ENCODE measurements at regions not wholly inside any gene's neighbourhood (a gene's known extent, or its start where the extent isn't known, plus 50 kb on each side); places are given as distances from the start of the nearest gene placed in this dataset.

DNA sequence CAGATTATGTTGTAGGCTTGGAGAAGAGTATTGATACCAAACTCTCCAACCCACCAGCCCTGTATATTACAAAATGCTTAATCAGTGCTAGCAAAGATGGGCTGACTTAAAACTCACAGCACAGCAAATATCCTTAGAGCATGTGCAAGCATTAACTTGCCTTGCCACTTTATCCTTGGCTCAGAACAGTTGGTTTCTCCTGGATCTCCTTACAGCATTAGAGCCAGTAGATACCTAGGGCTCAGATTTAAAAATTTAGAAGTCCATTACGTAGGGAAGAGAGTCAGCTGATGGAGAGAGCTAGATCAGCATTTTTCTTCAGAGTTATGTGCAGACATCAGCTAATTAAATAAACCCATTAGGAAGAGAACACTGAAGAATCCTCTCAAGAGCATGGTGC is 198.5 kb upstream of the ZBED5 start:
- Mint-ChIP-seq H3K27ac (ENCODE audit: unreplicated experiment) (no peak overlapping the region), H3K4me3 (ENCODE audit: unreplicated experiment) (no peak overlapping the region), H3K9me3 (ENCODE audit: unreplicated experiment) (peaks cover 9% of the 10 kb centered on the region), H3K4me1 (ENCODE audit: low read depth, unreplicated experiment) (no peaks in the 10 kb centered on the region), H3K27me3 (ENCODE audit: low read depth, unreplicated experiment) (peaks cover 3% of the 10 kb centered on the region), H3K36me3 (ENCODE audit: low read depth, unreplicated experiment) (no peaks in the 10 kb centered on the region)
- H3K9me3 ChIP-seq (ENCODE audit: insufficient read depth, low read depth, low read length): peaks cover 6% of the 10 kb centered on the region
- TF ChIP-seq, protein P1, sequence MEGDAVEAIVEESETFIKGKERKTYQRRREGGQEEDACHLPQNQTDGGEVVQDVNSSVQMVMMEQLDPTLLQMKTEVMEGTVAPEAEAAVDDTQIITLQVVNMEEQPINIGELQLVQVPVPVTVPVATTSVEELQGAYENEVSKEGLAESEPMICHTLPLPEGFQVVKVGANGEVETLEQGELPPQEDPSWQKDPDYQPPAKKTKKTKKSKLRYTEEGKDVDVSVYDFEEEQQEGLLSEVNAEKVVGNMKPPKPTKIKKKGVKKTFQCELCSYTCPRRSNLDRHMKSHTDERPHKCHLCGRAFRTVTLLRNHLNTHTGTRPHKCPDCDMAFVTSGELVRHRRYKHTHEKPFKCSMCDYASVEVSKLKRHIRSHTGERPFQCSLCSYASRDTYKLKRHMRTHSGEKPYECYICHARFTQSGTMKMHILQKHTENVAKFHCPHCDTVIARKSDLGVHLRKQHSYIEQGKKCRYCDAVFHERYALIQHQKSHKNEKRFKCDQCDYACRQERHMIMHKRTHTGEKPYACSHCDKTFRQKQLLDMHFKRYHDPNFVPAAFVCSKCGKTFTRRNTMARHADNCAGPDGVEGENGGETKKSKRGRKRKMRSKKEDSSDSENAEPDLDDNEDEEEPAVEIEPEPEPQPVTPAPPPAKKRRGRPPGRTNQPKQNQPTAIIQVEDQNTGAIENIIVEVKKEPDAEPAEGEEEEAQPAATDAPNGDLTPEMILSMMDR (IDR thresholded peaks at IDR 0.05; ENCODE audit: insufficient read depth, low read depth, low read length): no peak
- TF ChIP-seq EZH2 (IDR thresholded peaks at IDR 0.05; ENCODE audit: insufficient read depth, low read length): no peak
- no peaks in the 10 kb centered on the region for H3K79me2 ChIP-seq (ENCODE audit: insufficient read depth, low read length)
- H3K36me3 ChIP-seq (ENCODE audit: insufficient read depth, low read length): no peaks in the 10 kb centered on the region
- H3K9ac ChIP-seq (ENCODE audit: low read length): no peak overlapping the region
- no peaks in the 10 kb centered on the region for H4K20me1 ChIP-seq (ENCODE audit: insufficient read depth, low read length)
- no peak overlapping the region for H3K27ac ChIP-seq (ENCODE audit: low read depth, low read length)
- FAIRE-seq (no peak), DNase-seq (ENCODE audit: low read depth) (no peak)
- H2AFZ ChIP-seq (ENCODE audit: low read depth, low read length): no peak overlapping the region
- H3K4me1 ChIP-seq (ENCODE audit: insufficient read depth, low read length): no peaks in the 10 kb centered on the region
- H3K27me3 ChIP-seq (ENCODE audit: insufficient read depth, low read length): peaks cover 3% of the 10 kb centered on the region
- no peak overlapping the region for H3K4me3 ChIP-seq (ENCODE audit: insufficient read depth, low read depth, low read length)
- H3K4me2 ChIP-seq (ENCODE audit: low read length): no peak overlapping the region

DNA sequence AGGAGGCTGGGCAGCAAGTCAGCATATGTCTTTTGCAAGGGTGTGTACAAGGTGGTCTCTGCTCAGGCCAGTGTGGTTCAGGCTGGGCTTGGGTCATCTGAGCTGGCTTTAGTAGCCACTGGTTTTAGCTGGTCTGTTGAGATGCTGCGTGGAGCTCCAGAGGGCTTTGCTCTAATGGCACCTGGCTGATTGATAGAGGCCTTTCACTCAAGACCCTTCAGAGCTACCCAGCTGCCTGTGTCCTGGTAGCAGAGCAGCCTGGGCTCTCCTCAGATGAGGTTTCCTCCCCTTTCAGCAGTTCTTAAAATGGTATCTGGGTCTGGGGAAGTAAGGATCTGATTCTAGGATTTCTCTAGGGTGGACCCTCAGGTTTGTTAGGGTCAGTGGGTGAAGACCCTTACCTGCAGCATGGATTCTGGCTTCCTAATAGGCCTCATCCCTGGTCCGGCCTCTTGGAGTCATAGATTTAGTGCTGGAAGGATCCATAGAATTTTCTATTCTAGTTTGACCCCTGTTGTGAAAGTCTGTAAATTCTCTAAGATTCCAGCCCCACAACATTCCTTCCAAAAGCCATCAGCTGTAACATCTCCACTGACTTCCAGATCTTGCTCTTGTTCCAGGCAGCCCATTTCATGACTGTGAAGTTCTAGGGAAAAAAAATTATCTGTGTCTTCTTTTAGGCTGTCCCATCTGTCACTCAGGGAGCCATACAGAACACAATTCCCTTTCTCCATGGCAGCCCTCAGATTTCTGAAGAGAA is 190.2 kb upstream of the ZBED5 start:
- Histone ChIP-seq H3K9ac (ENCODE audit: low read length) (no peak overlapping the region), H3K4me2 (ENCODE audit: low read length) (no peak overlapping the region), H4K20me1 (ENCODE audit: insufficient read depth, low read length) (no peaks in the 10 kb centered on the region), H3K27ac (ENCODE audit: low read depth, low read length) (no peak overlapping the region), H3K4me1 (ENCODE audit: insufficient read depth, low read length) (no peaks in the 10 kb centered on the region), H3K27me3 (ENCODE audit: insufficient read depth, low read length) (no peaks in the 10 kb centered on the region), H3K9me3 (ENCODE audit: insufficient read depth, low read depth, low read length) (no peaks in the 10 kb centered on the region), H3K79me2 (ENCODE audit: insufficient read depth, low read length) (no peaks in the 10 kb centered on the region), H3K4me3 (ENCODE audit: insufficient read depth, low read depth, low read length) (no peak overlapping the region), H3K36me3 (ENCODE audit: insufficient read depth, low read length) (no peaks in the 10 kb centered on the region), H2AFZ (ENCODE audit: low read depth, low read length) (no peak overlapping the region)
- TF ChIP-seq EZH2 (IDR thresholded peaks at IDR 0.05; ENCODE audit: insufficient read depth, low read length): no peak
- TF ChIP-seq, protein P1 (IDR thresholded peaks at IDR 0.05; ENCODE audit: insufficient read depth, low read depth, low read length): no peak
- Mint-ChIP-seq H3K27me3 (ENCODE audit: low read depth, unreplicated experiment) (peaks cover 15% of the 10 kb centered on the region), H3K4me1 (ENCODE audit: low read depth, unreplicated experiment) (peaks cover 1% of the 10 kb centered on the region), H3K36me3 (ENCODE audit: low read depth, unreplicated experiment) (no peaks in the 10 kb centered on the region), H3K9me3 (ENCODE audit: unreplicated experiment) (peaks cover 4% of the 10 kb centered on the region), H3K4me3 (ENCODE audit: unreplicated experiment) (no peak overlapping the region), H3K27ac (ENCODE audit: unreplicated experiment) (no peak overlapping the region)
- FAIRE-seq: no peak
- no peak for DNase-seq (ENCODE audit: low read depth)

DNA sequence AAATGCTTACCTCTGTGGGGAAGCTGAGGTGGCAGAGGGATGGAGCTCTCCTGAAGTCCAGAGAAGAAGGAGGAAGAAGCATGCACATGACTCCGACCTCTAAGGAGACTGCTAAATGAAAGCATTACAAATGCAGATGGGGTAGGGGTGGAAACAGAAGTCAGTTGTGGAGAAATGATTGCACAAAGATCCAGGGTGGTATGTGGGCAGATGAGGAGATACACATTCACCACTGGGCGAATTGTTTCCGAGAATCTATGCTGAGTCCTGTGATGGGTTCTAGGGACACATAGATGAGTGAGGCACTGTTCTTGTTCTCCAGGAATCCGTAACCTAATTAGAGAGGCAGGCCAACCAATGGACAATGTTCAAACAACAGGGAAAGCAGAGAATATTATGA is 188.9 kb upstream of the ZBED5 start:
- H3K27ac ChIP-seq (ENCODE audit: low read depth, low read length): no peak overlapping the region
- H4K20me1 ChIP-seq (ENCODE audit: insufficient read depth, low read length): no peaks in the 10 kb centered on the region
- Mint-ChIP-seq H3K4me1 (ENCODE audit: low read depth, unreplicated experiment) (peaks cover 1% of the 10 kb centered on the region), H3K36me3 (ENCODE audit: low read depth, unreplicated experiment) (no peaks in the 10 kb centered on the region), H3K27me3 (ENCODE audit: low read depth, unreplicated experiment) (peaks cover 17% of the 10 kb centered on the region), H3K9me3 (ENCODE audit: unreplicated experiment) (peaks cover 4% of the 10 kb centered on the region), H3K4me3 (ENCODE audit: unreplicated experiment) (no peak overlapping the region), H3K27ac (ENCODE audit: unreplicated experiment) (no peak overlapping the region)
- no peaks in the 10 kb centered on the region for H3K9me3 ChIP-seq (ENCODE audit: insufficient read depth, low read depth, low read length)
- H3K9ac ChIP-seq (ENCODE audit: low read length): no peak overlapping the region
- no peak for FAIRE-seq
- no peak overlapping the region for H3K4me3 ChIP-seq (ENCODE audit: insufficient read depth, low read depth, low read length)
- H3K27me3 ChIP-seq (ENCODE audit: insufficient read depth, low read length): no peaks in the 10 kb centered on the region
- DNase-seq (ENCODE audit: low read depth): no peak
- no peaks in the 10 kb centered on the region for H3K36me3 ChIP-seq (ENCODE audit: insufficient read depth, low read length)
- H3K79me2 ChIP-seq (ENCODE audit: insufficient read depth, low read length): no peaks in the 10 kb centered on the region
- TF ChIP-seq, protein P1 (IDR thresholded peaks at IDR 0.05; ENCODE audit: insufficient read depth, low read depth, low read length): no peak
- no peak for TF ChIP-seq EZH2 (IDR thresholded peaks at IDR 0.05; ENCODE audit: insufficient read depth, low read length)
- no peaks in the 10 kb centered on the region for H3K4me1 ChIP-seq (ENCODE audit: insufficient read depth, low read length)
- H3K4me2 ChIP-seq (ENCODE audit: low read length): no peak overlapping the region
- H2AFZ ChIP-seq (ENCODE audit: low read depth, low read length): no peak overlapping the region
